ENCODE measurements at regions not wholly inside any gene's neighbourhood (a gene's known extent, or its start where the extent isn't known, plus 50 kb on each side); places are given as distances from the start of the nearest gene placed in this dataset.
A peak's percentile ranks its signal among the peaks of the same experiment; 100 is the strongest.

DNA sequence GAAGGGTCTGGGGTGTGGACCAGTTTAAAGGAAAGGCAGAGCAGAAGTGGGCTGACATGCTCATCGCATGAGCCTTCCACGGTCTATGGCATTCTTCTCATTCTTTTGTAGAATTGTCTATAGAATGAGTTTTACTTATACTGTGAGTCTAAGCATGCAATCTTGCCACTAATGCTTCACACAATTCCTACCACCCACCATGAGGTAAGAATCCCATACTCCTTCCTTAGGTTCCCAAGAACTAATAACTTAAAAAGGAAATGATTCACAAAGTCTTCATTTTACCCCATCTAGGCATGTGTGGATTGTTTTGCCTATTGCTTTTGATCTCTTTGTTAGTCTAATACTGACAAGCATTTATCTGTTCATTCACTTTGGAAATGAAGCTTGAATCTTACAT, 195.2 kb downstream of the LY86 start:
- WGBS (ENCODE audit: insufficient coverage), result no CpG with 5 or more reads among the region's 2 CpGs
- Histone ChIP-seq H3K36me3 (replicated peaks in 1 of 2; ENCODE audit: control insufficient read depth in 1 of 2, insufficient read depth in 2 of 2, low read length in 2 of 2) (peaks cover 0 to 25% of the 10 kb centered on the region in 2 donors), H3K9ac (ENCODE audit: insufficient read depth, low read length, poor library complexity, severe bottlenecking) (no peak overlapping the region), H3K9me3 (replicated peaks in 1 of 2; ENCODE audit: control insufficient read depth in 1 of 2, insufficient read depth in 1 of 2, low read length in 2 of 2) (no peaks in the 10 kb centered on the region), H3K27ac (ENCODE audit: low read depth in 1 of 2, low read length in 2 of 2) (no peak overlapping the region), H3K4me3 (replicated peaks in 1 of 3; ENCODE audit: low read depth in 2 of 3, low read length in 3 of 3) (no peak overlapping the region), H3K4me2 (replicated peaks; ENCODE audit: extremely low read depth, low read length, poor library complexity, severe bottlenecking) (no peak overlapping the region), H3K4me1 (ENCODE audit: control insufficient read depth in 1 of 2, insufficient read depth in 2 of 2, low read length in 2 of 2) (peaks cover 0 to 5% of the 10 kb centered on the region in 2 donors), H4K20me1 (ENCODE audit: insufficient read depth, low read length) (no peaks in the 10 kb centered on the region), H3K27me3 (ENCODE audit: control insufficient read depth in 2 of 2, insufficient read depth in 2 of 2, low read length in 2 of 2) (no peaks in the 10 kb centered on the region), H3K79me2 (ENCODE audit: insufficient read depth, low read length) (peaks cover 4% of the 10 kb centered on the region), H2AFZ (ENCODE audit: insufficient read depth, low read depth, low read length, poor library complexity, severe bottlenecking) (no peak overlapping the region)
- H3K4me1 Mint-ChIP-seq, result peaks cover 14% of the 10 kb centered on the region
- no peaks in the 10 kb centered on the region for H3K27me3 Mint-ChIP-seq (ENCODE audit: low read depth in 3 of 3)
- H3K36me3 Mint-ChIP-seq, result peaks cover 23 to 32% of the 10 kb centered on the region in 2 donors
- H3K9me3 Mint-ChIP-seq, result no peaks in the 10 kb centered on the region
- no peak overlapping the region for H3K4me3 Mint-ChIP-seq
- no peak overlapping the region for H3K27ac Mint-ChIP-seq
- TF ChIP-seq, protein P1, sequence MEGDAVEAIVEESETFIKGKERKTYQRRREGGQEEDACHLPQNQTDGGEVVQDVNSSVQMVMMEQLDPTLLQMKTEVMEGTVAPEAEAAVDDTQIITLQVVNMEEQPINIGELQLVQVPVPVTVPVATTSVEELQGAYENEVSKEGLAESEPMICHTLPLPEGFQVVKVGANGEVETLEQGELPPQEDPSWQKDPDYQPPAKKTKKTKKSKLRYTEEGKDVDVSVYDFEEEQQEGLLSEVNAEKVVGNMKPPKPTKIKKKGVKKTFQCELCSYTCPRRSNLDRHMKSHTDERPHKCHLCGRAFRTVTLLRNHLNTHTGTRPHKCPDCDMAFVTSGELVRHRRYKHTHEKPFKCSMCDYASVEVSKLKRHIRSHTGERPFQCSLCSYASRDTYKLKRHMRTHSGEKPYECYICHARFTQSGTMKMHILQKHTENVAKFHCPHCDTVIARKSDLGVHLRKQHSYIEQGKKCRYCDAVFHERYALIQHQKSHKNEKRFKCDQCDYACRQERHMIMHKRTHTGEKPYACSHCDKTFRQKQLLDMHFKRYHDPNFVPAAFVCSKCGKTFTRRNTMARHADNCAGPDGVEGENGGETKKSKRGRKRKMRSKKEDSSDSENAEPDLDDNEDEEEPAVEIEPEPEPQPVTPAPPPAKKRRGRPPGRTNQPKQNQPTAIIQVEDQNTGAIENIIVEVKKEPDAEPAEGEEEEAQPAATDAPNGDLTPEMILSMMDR (IDR thresholded peaks at IDR 0.05), result no peak
- no peak for DNase-seq
- intact Hi-C loops (cut with micrococcal nuclease), result loop anchor here in 1 of 2 donors (10.0 kb wide), 1 partner anchor 461 kb away; no protein-coding TSS in a partner anchor

DNA sequence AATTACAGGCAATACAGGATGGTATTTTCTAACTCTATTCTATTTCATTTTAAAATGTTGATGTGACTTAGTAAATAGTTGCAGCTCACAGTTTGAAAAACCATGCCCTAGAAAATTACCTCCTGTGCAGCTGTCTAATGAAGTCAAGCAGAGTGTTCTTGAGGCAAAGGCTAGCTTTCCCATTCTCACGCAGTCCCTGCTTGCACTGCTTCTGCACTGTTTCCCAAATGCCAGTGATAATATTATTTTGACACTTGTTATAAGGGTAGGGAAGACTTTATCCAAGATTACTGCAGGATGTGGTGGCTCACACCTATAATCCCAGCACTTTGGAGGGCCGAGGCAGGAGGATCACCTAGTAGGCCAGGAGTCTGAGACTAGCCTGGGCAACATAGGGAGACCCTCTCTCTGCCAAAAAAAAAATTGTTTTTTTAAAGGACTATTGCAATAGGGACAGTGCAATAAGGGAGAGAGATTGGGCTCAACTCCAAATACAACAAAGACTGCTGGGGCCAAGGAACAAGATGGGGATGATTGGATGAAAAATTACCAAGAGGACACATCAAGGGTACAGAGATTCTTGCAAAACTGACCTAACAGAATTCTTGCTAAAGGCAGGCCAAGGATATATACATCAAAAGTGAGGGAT, 196.1 kb downstream of the LY86 start:
- no peak overlapping the region for H2AFZ ChIP-seq (ENCODE audit: insufficient read depth, low read depth, low read length, poor library complexity, severe bottlenecking)
- H3K79me2 ChIP-seq (ENCODE audit: insufficient read depth, low read length), result peaks cover 4% of the 10 kb centered on the region
- H3K4me1 ChIP-seq (ENCODE audit: control insufficient read depth in 1 of 2, insufficient read depth in 2 of 2, low read length in 2 of 2), result peaks cover 0 to 5% of the 10 kb centered on the region in 2 donors
- Mint-ChIP-seq H3K4me3 (no peak overlapping the region), H3K27me3 (ENCODE audit: low read depth in 3 of 3) (no peaks in the 10 kb centered on the region), H3K9me3 (no peaks in the 10 kb centered on the region), H3K4me1 (peaks cover 15% of the 10 kb centered on the region), H3K36me3 (peaks cover 18 to 23% of the 10 kb centered on the region in 2 donors), H3K27ac (peak overlapping the region in 2 of 7 donors; percentile 55 to 77)
- intact Hi-C loops (cut with micrococcal nuclease), result loop anchor here in 1 of 2 donors (10.0 kb wide), 1 partner anchor 460 kb away; no protein-coding TSS in a partner anchor
- no peak overlapping the region for H3K4me3 ChIP-seq (replicated peaks in 1 of 3; ENCODE audit: low read depth in 2 of 3, low read length in 3 of 3)
- H3K27me3 ChIP-seq (ENCODE audit: control insufficient read depth in 2 of 2, insufficient read depth in 2 of 2, low read length in 2 of 2), result no peaks in the 10 kb centered on the region
- DNase-seq, result no peak
- H3K9ac ChIP-seq (ENCODE audit: insufficient read depth, low read length, poor library complexity, severe bottlenecking), result no peak overlapping the region
- no peaks in the 10 kb centered on the region for H4K20me1 ChIP-seq (ENCODE audit: insufficient read depth, low read length)
- no peak overlapping the region for H3K4me2 ChIP-seq (replicated peaks; ENCODE audit: extremely low read depth, low read length, poor library complexity, severe bottlenecking)
- no CpG with 5 or more reads among the region's 2 CpGs for WGBS (ENCODE audit: insufficient coverage)
- H3K9me3 ChIP-seq (replicated peaks in 1 of 2; ENCODE audit: control insufficient read depth in 1 of 2, insufficient read depth in 1 of 2, low read length in 2 of 2), result no peaks in the 10 kb centered on the region
- TF ChIP-seq, protein P1 (IDR thresholded peaks at IDR 0.05), result no peak
- peaks cover 0 to 16% of the 10 kb centered on the region in 2 donors for H3K36me3 ChIP-seq (replicated peaks in 1 of 2; ENCODE audit: control insufficient read depth in 1 of 2, insufficient read depth in 2 of 2, low read length in 2 of 2)
- no peak overlapping the region for H3K27ac ChIP-seq (ENCODE audit: low read depth in 1 of 2, low read length in 2 of 2)

Measured in CD14-positive monocyte (primary cell).